WTC11 (cell line): ENCODE measurements at regions not wholly inside any gene's neighbourhood (a gene's known extent, or its start where the extent isn't known, plus 50 kb on each side); places are given as distances from the start of the nearest gene placed in this dataset.

ENCODE experiments used
- CTCF ChIP-seq: fragments of 200-600 bp; IDR thresholded peaks from 2 replicates; pipeline ENCODE4 v1.8.0; 2022; ENCODE audit warnings: antibody characterized with exemption
- ELF4 ChIP-seq: sonication (generic); formaldehyde crosslinking; IDR thresholded peaks from 2 replicates; pipeline ENCODE4 v1.8.1; 2022; ENCODE audit warnings: low read depth, mild to moderate bottlenecking, moderate library complexity, missing genetic modification reagents
- FOXP1 ChIP-seq: sonication (generic); formaldehyde crosslinking; IDR thresholded peaks from 2 replicates; pipeline ENCODE4 v1.8.0; 2022; ENCODE audit warnings: missing genetic modification reagents, mild to moderate bottlenecking, moderate library complexity, borderline replicate concordance
- KAT7 ChIP-seq: sonication (generic); formaldehyde crosslinking; IDR thresholded peaks from 2 replicates; pipeline ENCODE4 v1.8.1; 2023; ENCODE audit warnings: missing genetic modification reagents, mild to moderate bottlenecking, borderline replicate concordance
- ZNF138 ChIP-seq: sonication (generic); formaldehyde crosslinking; conservative IDR thresholded peaks from 2 replicates; pipeline ENCODE4 v1.8.1; 2022; ENCODE audit warnings: mild to moderate bottlenecking, moderate library complexity, missing genetic modification reagents
- ZNF263 ChIP-seq: sonication (generic); formaldehyde crosslinking; IDR thresholded peaks from 2 replicates; pipeline ENCODE4 v1.8.1; 2022; ENCODE audit warnings: low read depth, mild to moderate bottlenecking, moderate library complexity, missing genetic modification reagents
- TF ChIP-seq, protein P1 (sequence below): sonication (generic); formaldehyde crosslinking; conservative IDR thresholded peaks from 2 replicates; pipeline ENCODE4 v1.8.1; 2022; ENCODE audit warnings: mild to moderate bottlenecking, missing genetic modification reagents

GRCh38 chr3:68234076-68234780 lies 579.8 kb upstream of the SUCLG2 start:
- TF ChIP-seq, protein P1, sequence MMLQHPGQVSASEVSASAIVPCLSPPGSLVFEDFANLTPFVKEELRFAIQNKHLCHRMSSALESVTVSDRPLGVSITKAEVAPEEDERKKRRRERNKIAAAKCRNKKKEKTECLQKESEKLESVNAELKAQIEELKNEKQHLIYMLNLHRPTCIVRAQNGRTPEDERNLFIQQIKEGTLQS (CRISPR knock-in tag): no peak
- TF ChIP-seq FOXP1 (CRISPR knock-in tag) (no peak), ZNF138 (CRISPR knock-in tag) (no peak), CTCF (no peak), ZNF263 (CRISPR knock-in tag) (no peak), ELF4 (CRISPR knock-in tag) (no peak), KAT7 (CRISPR knock-in tag) (no peak)
